K562 (cell line): ENCODE measurements at regions not wholly inside any gene's neighbourhood (a gene's known extent, or its start where the extent isn't known, plus 50 kb on each side); places are given as distances from the start of the nearest gene placed in this dataset.

Source experiments
- BACH1 ChIP-seq: fragments of 200-800 bp; sonication (Bioruptor generic); IDR thresholded peaks from 2 replicates; pipeline ENCODE4 v1.6.1; 2016; ENCODE audit warnings: missing genetic modification characterization, missing compliant biosample characterization
- CHD4 ChIP-seq: fragments of 200-600 bp; sonication (generic); IDR thresholded peaks from 3 replicates; pipeline ENCODE4 v1.6.1; 2012; ENCODE audit warnings: low read depth, mild to moderate bottlenecking, mixed read lengths, low read length, inconsistent platforms; ENCODE audit not compliant: insufficient read depth, insufficient replicate concordance, poor library complexity, severe bottlenecking
- CSDE1 ChIP-seq, 2 experiments: fragments of 450-650 bp; IDR thresholded peaks; 2 replicates each; pipeline ENCODE4 v1.6.1; 2016; ENCODE audit warnings: mild to moderate bottlenecking in 1 of 2
- CXXC5 ChIP-seq: fragments of 250-450 bp; sonication (Bioruptor Pico); IDR thresholded peaks from 2 replicates; pipeline ENCODE4 v1.8.0; 2022; ENCODE audit warnings: inconsistent platforms, mild to moderate bottlenecking, moderate library complexity
- ELK1 ChIP-seq: sonication (generic); formaldehyde crosslinking; IDR thresholded peaks from 2 replicates; pipeline ENCODE4 v1.8.1; 2022; ENCODE audit warnings: missing genetic modification reagents
- HDGF ChIP-seq: fragments of 450-650 bp; IDR thresholded peaks from 2 replicates; pipeline ENCODE4 v1.6.1; 2016
- ILF3 ChIP-seq: fragments of 450-650 bp; IDR thresholded peaks from 2 replicates; pipeline ENCODE4 v1.6.1; 2018; ENCODE audit warnings: antibody characterized with exemption, mild to moderate bottlenecking, moderate library complexity, borderline replicate concordance
- IRF1 ChIP-seq: sonication (generic); formaldehyde crosslinking; IDR thresholded peaks from 2 replicates; pipeline ENCODE4 v1.8.0; 2022; ENCODE audit warnings: missing genetic modification reagents, mild to moderate bottlenecking, borderline replicate concordance
- KLF10 ChIP-seq: fragments of 250-450 bp; sonication (Bioruptor Pico); IDR thresholded peaks from 2 replicates; pipeline ENCODE4 v1.6.1; 2021; ENCODE audit warnings: matching md5 sums
- NFE2 ChIP-seq: IDR thresholded peaks from 2 replicates; pipeline ENCODE4 v1.6.1; 2014; ENCODE audit warnings: antibody characterized with exemption, low read depth
- REST ChIP-seq, 2 experiments: fragments of 450-650 bp; formaldehyde crosslinking in 1 of 2; IDR thresholded peaks; 2 replicates each; pipeline versions ENCODE4 v1.4.0 to v1.6.1; 2014 to 2020; ENCODE audit warnings: mild to moderate bottlenecking in 2 of 2, borderline replicate concordance in 1 of 2, low read depth in 1 of 2
- SIRT6 ChIP-seq: IDR thresholded peaks from one replicate; pipeline ENCODE4 v1.6.1; 2012; ENCODE audit warnings: low read depth, mild to moderate bottlenecking, control low read depth, inconsistent platforms, low read length, moderate library complexity
- SMARCA4 ChIP-seq: fragments of 450-650 bp; IDR thresholded peaks from 2 replicates; pipeline ENCODE4 v1.6.1; 2016
- SOX6 ChIP-seq: fragments of 450-650 bp; IDR thresholded peaks from 2 replicates; pipeline ENCODE4 v1.6.1; 2014; ENCODE audit warnings: mild to moderate bottlenecking
- THAP12 ChIP-seq: fragments of 250-450 bp; sonication (Bioruptor Pico); IDR thresholded peaks from 2 replicates; pipeline ENCODE4 v1.9.0; 2021; ENCODE audit warnings: mild to moderate bottlenecking, inconsistent platforms
- ZNF239 ChIP-seq: fragments of 250-450 bp; sonication (Bioruptor Pico); IDR thresholded peaks from 2 replicates; pipeline ENCODE4 v1.4.0; 2020; ENCODE audit warnings: mild to moderate bottlenecking
- ZNF324 ChIP-seq: fragments of 250-450 bp; sonication (Bioruptor Pico); IDR thresholded peaks from 2 replicates; pipeline ENCODE4 v1.4.0; 2020; ENCODE audit warnings: mild to moderate bottlenecking
- ZNF561 ChIP-seq: fragments of 450-650 bp; formaldehyde crosslinking; conservative IDR thresholded peaks from 2 replicates; pipeline ENCODE4 v1.4.0; 2020; ENCODE audit warnings: mild to moderate bottlenecking, moderate library complexity

GRCh38 chr16:8182761-8183160 is 407.6 kb downstream of the TMEM114 start (continued):
- TF ChIP-seq REST (IDR thresholded peaks at IDR 0.05; ENCODE audit: borderline replicate concordance) (0 out of 2 replicates have a peak, but pooled peaks have one; percentile 3), REST (CRISPR knock-in tag; IDR thresholded peaks at IDR 0.05; ENCODE audit: low read depth) (no peak), SMARCA4 (peak; percentile 98), THAP12 (CRISPR knock-in tag) (no peak), IRF1 (no peak), CSDE1 (IDR thresholded peaks at IDR 0.05) (no peak), ZNF561 (CRISPR knock-in tag) (no peak), BACH1 (tag) (0 out of 2 replicates have a peak, but pooled peaks have one; percentile 53), SIRT6 (no peak), KLF10 (CRISPR knock-in tag) (no peak), HDGF (no peak), SOX6 (peak; percentile 95), CXXC5 (peak; percentile 95), NFE2 (peak; percentile 42; the same call in 1 of the 2 replicates), ZNF324 (CRISPR knock-in tag) (no peak), CHD4 (no peak), ELK1 (CRISPR knock-in tag) (no peak), ZNF239 (CRISPR knock-in tag) (no peak), ILF3 (peak; percentile 57; the same call in 1 of the 2 replicates)
